DOHH2 (cell line): ENCODE measurements at regions not wholly inside any gene's neighbourhood (a gene's known extent, or its start where the extent isn't known, plus 50 kb on each side); places are given as distances from the start of the nearest gene placed in this dataset.

ENCODE experiments used
- CTCF ChIP-seq: fragments of 200-600 bp; sonication (generic); IDR thresholded peaks from one replicate; pipeline ENCODE4 v1.5.1; 2014; ENCODE audit warnings: antibody characterized with exemption, mild to moderate bottlenecking, low read depth, low read length; ENCODE audit not compliant: poor library complexity, severe bottlenecking
- EZH2phosphoT487 ChIP-seq: fragments of 200-600 bp; sonication (generic); IDR thresholded peaks from 2 replicates; pipeline ENCODE4 v1.6.1; 2017; ENCODE audit warnings: borderline replicate concordance, mild to moderate bottlenecking, antibody characterized with exemption, low read length, moderate library complexity, mixed read lengths

- TF ChIP-seq CTCF = no peak
- TF ChIP-seq EZH2phosphoT487 = no peak
These were observed 859.3 kb upstream of the AMOT start for GRCh38 chrX:113699939-113700338.
